ENCODE measurements at regions not wholly inside any gene's neighbourhood (a gene's known extent, or its start where the extent isn't known, plus 50 kb on each side); places are given as distances from the start of the nearest gene placed in this dataset.

DNA sequence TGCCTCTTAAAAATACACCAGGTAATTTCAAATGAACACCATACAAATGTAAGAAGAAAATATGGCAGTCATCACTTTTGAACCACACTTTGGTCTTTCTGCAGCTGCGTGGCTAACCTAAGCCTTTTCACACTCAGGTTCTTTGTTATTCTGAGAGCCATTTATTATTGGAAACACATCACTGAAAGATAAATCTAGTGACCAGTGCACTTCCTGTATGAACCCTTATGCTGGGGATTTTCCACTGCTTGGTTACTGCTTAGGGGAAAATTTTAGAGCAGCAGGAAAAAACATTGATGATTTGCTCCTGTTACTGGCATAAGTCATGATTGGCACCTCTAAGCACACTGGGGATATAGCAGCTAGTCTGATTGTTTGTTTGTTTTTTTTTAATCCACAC is 58.6 kb upstream of the RANBP3L start:
- TF ChIP-seq CTCF (IDR thresholded peaks at IDR 0.05) = no peak
- TF ChIP-seq POLR2A (IDR thresholded peaks at IDR 0.05) = no peak
- TF ChIP-seq EP300 (IDR thresholded peaks at IDR 0.05) = no peak
